Panc1 (cell line): ENCODE measurements at regions not wholly inside any gene's neighbourhood (a gene's known extent, or its start where the extent isn't known, plus 50 kb on each side); places are given as distances from the start of the nearest gene placed in this dataset.

Experiments
- POLR2AphosphoS5 ChIP-seq: IDR thresholded peaks from 2 replicates; pipeline ENCODE4 v1.6.1; 2012; ENCODE audit warnings: mild to moderate bottlenecking, low read depth, low read length, moderate library complexity
- REST ChIP-seq, 2 experiments: IDR thresholded peaks; 2 replicates each; pipeline ENCODE4 v1.6.1; 2011 to 2012; ENCODE audit warnings: low read depth in 2 of 2, control low read depth in 1 of 2, low read length in 1 of 2, mild to moderate bottlenecking in 1 of 2, moderate library complexity in 1 of 2; ENCODE audit not compliant: insufficient read depth in 1 of 2
- SIN3A ChIP-seq: IDR thresholded peaks from 2 replicates; pipeline ENCODE4 v1.6.1; 2012; ENCODE audit warnings: low read depth, mild to moderate bottlenecking, low read length, moderate library complexity, borderline replicate concordance; ENCODE audit not compliant: insufficient read depth
- TF ChIP-seq, protein P1 (sequence below): fragments of 450-650 bp; IDR thresholded peaks from 2 replicates; pipeline ENCODE4 v1.5.1; 2017; ENCODE audit warnings: mild to moderate bottlenecking

- TF ChIP-seq, protein P1, sequence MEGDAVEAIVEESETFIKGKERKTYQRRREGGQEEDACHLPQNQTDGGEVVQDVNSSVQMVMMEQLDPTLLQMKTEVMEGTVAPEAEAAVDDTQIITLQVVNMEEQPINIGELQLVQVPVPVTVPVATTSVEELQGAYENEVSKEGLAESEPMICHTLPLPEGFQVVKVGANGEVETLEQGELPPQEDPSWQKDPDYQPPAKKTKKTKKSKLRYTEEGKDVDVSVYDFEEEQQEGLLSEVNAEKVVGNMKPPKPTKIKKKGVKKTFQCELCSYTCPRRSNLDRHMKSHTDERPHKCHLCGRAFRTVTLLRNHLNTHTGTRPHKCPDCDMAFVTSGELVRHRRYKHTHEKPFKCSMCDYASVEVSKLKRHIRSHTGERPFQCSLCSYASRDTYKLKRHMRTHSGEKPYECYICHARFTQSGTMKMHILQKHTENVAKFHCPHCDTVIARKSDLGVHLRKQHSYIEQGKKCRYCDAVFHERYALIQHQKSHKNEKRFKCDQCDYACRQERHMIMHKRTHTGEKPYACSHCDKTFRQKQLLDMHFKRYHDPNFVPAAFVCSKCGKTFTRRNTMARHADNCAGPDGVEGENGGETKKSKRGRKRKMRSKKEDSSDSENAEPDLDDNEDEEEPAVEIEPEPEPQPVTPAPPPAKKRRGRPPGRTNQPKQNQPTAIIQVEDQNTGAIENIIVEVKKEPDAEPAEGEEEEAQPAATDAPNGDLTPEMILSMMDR: no peak
- TF ChIP-seq POLR2AphosphoS5: no peak
- no peak for TF ChIP-seq SIN3A
- no peak for TF ChIP-seq REST (IDR thresholded peaks at IDR 0.05; ENCODE audit: insufficient read depth in 1 of 2, low read depth in 2 of 2, low read length in 1 of 2)
Observed at GRCh38 chr7:94336009-94336408, 58.7 kb upstream of the COL1A2 start.
